ENCODE measurements at regions not wholly inside any gene's neighbourhood (a gene's known extent, or its start where the extent isn't known, plus 50 kb on each side); places are given as distances from the start of the nearest gene placed in this dataset.
"Not testable (repeated sequence)": the region's sequence is repeated elsewhere in the genome, so short reads cannot be mapped to it uniquely, and the experiment has no call there.

GRCh38 chr5:174504266-174504726 is 220.1 kb upstream of the MSX2 start:
- no peak overlapping the region for H2AK5ac ChIP-seq (ENCODE audit: low read length)
- H3K4ac ChIP-seq (ENCODE audit: low read depth, low read length): no peak overlapping the region
- H2BK5ac ChIP-seq (ENCODE audit: low read length): no peak overlapping the region
- H3K36me3 ChIP-seq (ENCODE audit: control insufficient read depth, insufficient read depth, low read length): no peaks in the 10 kb centered on the region
- no peak overlapping the region for H3K23ac ChIP-seq (ENCODE audit: low read length)
- no peak overlapping the region for H2BK120ac ChIP-seq (ENCODE audit: low read depth, low read length)
- no peak for DNase-seq
- no peak overlapping the region for H4K5ac ChIP-seq (ENCODE audit: low read length)
- no peak overlapping the region for H4K8ac ChIP-seq (ENCODE audit: low read depth, low read length)
- no peak overlapping the region for H3K27ac ChIP-seq (ENCODE audit: low read depth, low read length)
- no peak overlapping the region for H3K56ac ChIP-seq (ENCODE audit: low read length)
- no peak overlapping the region for H3K18ac ChIP-seq (ENCODE audit: low read length)
- H3K4me1 ChIP-seq (ENCODE audit: control insufficient read depth, low read depth, low read length): no peaks in the 10 kb centered on the region
- no peak overlapping the region for H3K4me3 ChIP-seq (ENCODE audit: low read length)
- no peaks in the 10 kb centered on the region for H3K27me3 ChIP-seq (ENCODE audit: insufficient read depth, low read length, poor library complexity)
- WGBS (ENCODE audit: extremely low coverage, insufficient coverage, low lambda C conversion rate): no CpG with 5 or more reads among the region's 9 CpGs
- no peak overlapping the region for H3K9ac ChIP-seq (ENCODE audit: low read length)
- no peak overlapping the region for H2BK15ac ChIP-seq (replicated peaks; ENCODE audit: low read depth)
- no peaks in the 10 kb centered on the region for H3K79me1 ChIP-seq (ENCODE audit: low read length)
- H3K4me2 ChIP-seq (ENCODE audit: low read length): no peak overlapping the region
- no peaks in the 10 kb centered on the region for H3K79me2 ChIP-seq (ENCODE audit: control insufficient read depth, insufficient read depth, low read length)

DNA sequence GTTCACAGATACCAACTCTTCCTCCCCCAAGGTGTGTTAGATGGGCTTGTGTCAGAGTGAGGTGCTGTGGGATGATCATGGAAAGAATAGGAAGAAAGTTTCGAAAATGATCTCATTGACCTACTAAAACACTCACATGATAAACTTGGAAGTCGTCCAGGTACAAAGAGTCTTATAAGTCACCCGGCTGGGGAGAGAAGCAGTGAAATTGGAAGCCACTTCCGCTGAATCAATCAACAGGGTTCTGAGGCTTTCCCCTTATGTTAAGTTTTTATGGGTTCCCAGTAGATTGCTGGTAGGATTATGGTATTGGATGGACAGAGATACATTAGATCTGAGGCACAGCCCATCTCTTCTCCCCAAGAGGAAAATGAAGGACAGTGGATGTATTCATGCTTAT is 218.8 kb upstream of the MSX2 start:
- H3K4me2 ChIP-seq (ENCODE audit: low read length): no peak overlapping the region
- H3K4ac ChIP-seq (ENCODE audit: low read depth, low read length): no peak overlapping the region
- no peak overlapping the region for H3K56ac ChIP-seq (ENCODE audit: low read length)
- no peak overlapping the region for H3K18ac ChIP-seq (ENCODE audit: low read length)
- H2BK120ac ChIP-seq (ENCODE audit: low read depth, low read length): no peak overlapping the region
- no peaks in the 10 kb centered on the region for H3K36me3 ChIP-seq (ENCODE audit: control insufficient read depth, insufficient read depth, low read length)
- H3K23ac ChIP-seq (ENCODE audit: low read length): no peak overlapping the region
- H2BK15ac ChIP-seq (replicated peaks; ENCODE audit: low read depth): no peak overlapping the region
- no peaks in the 10 kb centered on the region for H3K79me1 ChIP-seq (ENCODE audit: low read length)
- H2AK5ac ChIP-seq (ENCODE audit: low read length): no peak overlapping the region
- H3K4me1 ChIP-seq (ENCODE audit: control insufficient read depth, low read depth, low read length): no peaks in the 10 kb centered on the region
- H3K27me3 ChIP-seq (ENCODE audit: insufficient read depth, low read length, poor library complexity): no peaks in the 10 kb centered on the region
- no peak overlapping the region for H4K8ac ChIP-seq (ENCODE audit: low read depth, low read length)
- H2BK5ac ChIP-seq (ENCODE audit: low read length): no peak overlapping the region
- no CpG with 5 or more reads among the region's 4 CpGs for WGBS (ENCODE audit: extremely low coverage, insufficient coverage, low lambda C conversion rate)
- no peak overlapping the region for H4K5ac ChIP-seq (ENCODE audit: low read length)
- no peak overlapping the region for H3K9ac ChIP-seq (ENCODE audit: low read length)
- H3K79me2 ChIP-seq (ENCODE audit: control insufficient read depth, insufficient read depth, low read length): no peaks in the 10 kb centered on the region
- H3K27ac ChIP-seq (ENCODE audit: low read depth, low read length): no peak overlapping the region
- DNase-seq: no peak
- no peak overlapping the region for H3K4me3 ChIP-seq (ENCODE audit: low read length)

GRCh38 chr5:174510782-174511453 is 213.5 kb upstream of the MSX2 start:
- not testable (repeated sequence) for H3K23ac ChIP-seq (ENCODE audit: low read length); H3K27ac ChIP-seq (ENCODE audit: low read depth, low read length); H2BK15ac ChIP-seq (replicated peaks; ENCODE audit: low read depth); H2BK5ac ChIP-seq (ENCODE audit: low read length); H3K4me3 ChIP-seq (ENCODE audit: low read length); H4K8ac ChIP-seq (ENCODE audit: low read depth, low read length); H3K18ac ChIP-seq (ENCODE audit: low read length); H2AK5ac ChIP-seq (ENCODE audit: low read length); H3K36me3 ChIP-seq (ENCODE audit: control insufficient read depth, insufficient read depth, low read length); H3K9ac ChIP-seq (ENCODE audit: low read length); H2BK120ac ChIP-seq (ENCODE audit: low read depth, low read length); H3K4me1 ChIP-seq (ENCODE audit: control insufficient read depth, low read depth, low read length); H3K4ac ChIP-seq (ENCODE audit: low read depth, low read length); H4K5ac ChIP-seq (ENCODE audit: low read length); H3K79me1 ChIP-seq (ENCODE audit: low read length); H3K56ac ChIP-seq (ENCODE audit: low read length); H3K4me2 ChIP-seq (ENCODE audit: low read length); H3K79me2 ChIP-seq (ENCODE audit: control insufficient read depth, insufficient read depth, low read length); DNase-seq; H3K27me3 ChIP-seq (ENCODE audit: insufficient read depth, low read length, poor library complexity)
- WGBS (ENCODE audit: extremely low coverage, insufficient coverage, low lambda C conversion rate): no CpG with 5 or more reads among the region's 11 CpGs

DNA sequence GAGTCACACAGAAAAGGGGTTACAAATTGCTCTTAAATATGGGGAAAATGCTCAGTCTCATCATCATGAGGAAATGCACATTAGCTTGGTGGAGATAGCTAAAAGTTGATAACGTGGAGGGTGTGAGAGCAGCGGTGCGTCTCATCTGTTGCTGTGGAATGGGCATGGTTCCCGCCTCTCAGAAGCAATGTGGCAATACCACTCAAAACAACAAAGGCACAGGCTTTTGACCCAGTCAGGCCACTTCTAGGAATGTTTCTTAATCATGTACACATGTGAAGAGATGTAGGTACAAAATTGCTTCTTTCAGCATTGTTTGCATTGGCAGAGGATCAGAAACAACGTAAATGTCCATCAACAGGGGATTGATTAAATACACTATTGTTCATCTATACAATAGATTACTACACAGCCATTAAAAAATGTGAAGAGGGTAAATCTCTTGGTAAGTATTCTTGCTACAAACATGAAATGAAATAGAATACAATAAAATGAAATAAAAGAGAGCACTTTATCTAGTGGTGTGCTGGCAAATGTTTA is 212.6 kb upstream of the MSX2 start:
- no peak overlapping the region for H4K5ac ChIP-seq (ENCODE audit: low read length)
- H3K79me2 ChIP-seq (ENCODE audit: control insufficient read depth, insufficient read depth, low read length): no peaks in the 10 kb centered on the region
- H3K9ac ChIP-seq (ENCODE audit: low read length): no peak overlapping the region
- H3K18ac ChIP-seq (ENCODE audit: low read length): no peak overlapping the region
- H3K4me2 ChIP-seq (ENCODE audit: low read length): no peak overlapping the region
- H3K4ac ChIP-seq (ENCODE audit: low read depth, low read length): no peak overlapping the region
- no peak overlapping the region for H2BK15ac ChIP-seq (replicated peaks; ENCODE audit: low read depth)
- no peak overlapping the region for H3K56ac ChIP-seq (ENCODE audit: low read length)
- H3K36me3 ChIP-seq (ENCODE audit: control insufficient read depth, insufficient read depth, low read length): no peaks in the 10 kb centered on the region
- H2BK120ac ChIP-seq (ENCODE audit: low read depth, low read length): no peak overlapping the region
- no peak overlapping the region for H3K4me3 ChIP-seq (ENCODE audit: low read length)
- H3K27ac ChIP-seq (ENCODE audit: low read depth, low read length): no peak overlapping the region
- H4K8ac ChIP-seq (ENCODE audit: low read depth, low read length): no peak overlapping the region
- WGBS (ENCODE audit: extremely low coverage, insufficient coverage, low lambda C conversion rate): no CpG with 5 or more reads among the region's 5 CpGs
- H2BK5ac ChIP-seq (ENCODE audit: low read length): no peak overlapping the region
- no peaks in the 10 kb centered on the region for H3K27me3 ChIP-seq (ENCODE audit: insufficient read depth, low read length, poor library complexity)
- DNase-seq: no peak
- no peaks in the 10 kb centered on the region for H3K4me1 ChIP-seq (ENCODE audit: control insufficient read depth, low read depth, low read length)
- no peak overlapping the region for H2AK5ac ChIP-seq (ENCODE audit: low read length)
- no peak overlapping the region for H3K23ac ChIP-seq (ENCODE audit: low read length)
- H3K79me1 ChIP-seq (ENCODE audit: low read length): no peaks in the 10 kb centered on the region

GRCh38 chr5:174514325-174514724 is 210.1 kb upstream of the MSX2 start:
- Histone ChIP-seq H4K8ac (ENCODE audit: low read depth, low read length) (no peak overlapping the region), H3K27ac (ENCODE audit: low read depth, low read length) (no peak overlapping the region), H4K5ac (ENCODE audit: low read length) (no peak overlapping the region), H3K27me3 (ENCODE audit: insufficient read depth, low read length, poor library complexity) (no peaks in the 10 kb centered on the region), H3K4me1 (ENCODE audit: control insufficient read depth, low read depth, low read length) (no peaks in the 10 kb centered on the region), H2AK5ac (ENCODE audit: low read length) (no peak overlapping the region), H3K9ac (ENCODE audit: low read length) (no peak overlapping the region), H2BK5ac (ENCODE audit: low read length) (no peak overlapping the region), H3K36me3 (ENCODE audit: control insufficient read depth, insufficient read depth, low read length) (no peaks in the 10 kb centered on the region), H3K18ac (ENCODE audit: low read length) (no peak overlapping the region), H3K23ac (ENCODE audit: low read length) (no peak overlapping the region), H3K79me1 (ENCODE audit: low read length) (no peaks in the 10 kb centered on the region), H3K56ac (ENCODE audit: low read length) (no peak overlapping the region), H3K4me2 (ENCODE audit: low read length) (no peak overlapping the region), H2BK120ac (ENCODE audit: low read depth, low read length) (no peak overlapping the region), H3K79me2 (ENCODE audit: control insufficient read depth, insufficient read depth, low read length) (no peaks in the 10 kb centered on the region), H3K4ac (ENCODE audit: low read depth, low read length) (no peak overlapping the region), H2BK15ac (replicated peaks; ENCODE audit: low read depth) (no peak overlapping the region), H3K4me3 (ENCODE audit: low read length) (no peak overlapping the region)
- no CpG with 5 or more reads among the region's 4 CpGs for WGBS (ENCODE audit: extremely low coverage, insufficient coverage, low lambda C conversion rate)
- no peak for DNase-seq

- H3K4me2 ChIP-seq (ENCODE audit: low read length): no peak overlapping the region
- no peak overlapping the region for H3K56ac ChIP-seq (ENCODE audit: low read length)
- no peak overlapping the region for H4K8ac ChIP-seq (ENCODE audit: low read depth, low read length)
- no peak overlapping the region for H4K5ac ChIP-seq (ENCODE audit: low read length)
- no peak overlapping the region for H3K4me3 ChIP-seq (ENCODE audit: low read length)
- H3K18ac ChIP-seq (ENCODE audit: low read length): no peak overlapping the region
- no peaks in the 10 kb centered on the region for H3K27me3 ChIP-seq (ENCODE audit: insufficient read depth, low read length, poor library complexity)
- H2AK5ac ChIP-seq (ENCODE audit: low read length): no peak overlapping the region
- no peak for DNase-seq
- H2BK5ac ChIP-seq (ENCODE audit: low read length): no peak overlapping the region
- no peak overlapping the region for H3K4ac ChIP-seq (ENCODE audit: low read depth, low read length)
- no peak overlapping the region for H2BK15ac ChIP-seq (replicated peaks; ENCODE audit: low read depth)
- H3K23ac ChIP-seq (ENCODE audit: low read length): no peak overlapping the region
- no peaks in the 10 kb centered on the region for H3K36me3 ChIP-seq (ENCODE audit: control insufficient read depth, insufficient read depth, low read length)
- H3K79me2 ChIP-seq (ENCODE audit: control insufficient read depth, insufficient read depth, low read length): no peaks in the 10 kb centered on the region
- WGBS (ENCODE audit: extremely low coverage, insufficient coverage, low lambda C conversion rate): no CpG with 5 or more reads among the region's 10 CpGs
- H3K79me1 ChIP-seq (ENCODE audit: low read length): no peaks in the 10 kb centered on the region
- no peaks in the 10 kb centered on the region for H3K4me1 ChIP-seq (ENCODE audit: control insufficient read depth, low read depth, low read length)
- H2BK120ac ChIP-seq (ENCODE audit: low read depth, low read length): no peak overlapping the region
- no peak overlapping the region for H3K27ac ChIP-seq (ENCODE audit: low read depth, low read length)
- no peak overlapping the region for H3K9ac ChIP-seq (ENCODE audit: low read length)
Observed at GRCh38 chr5:174514983-174515394, 209.4 kb upstream of the MSX2 start.
